ENCODE measurements at regions not wholly inside any gene's neighbourhood (a gene's known extent, or its start where the extent isn't known, plus 50 kb on each side); places are given as distances from the start of the nearest gene placed in this dataset.

DNA sequence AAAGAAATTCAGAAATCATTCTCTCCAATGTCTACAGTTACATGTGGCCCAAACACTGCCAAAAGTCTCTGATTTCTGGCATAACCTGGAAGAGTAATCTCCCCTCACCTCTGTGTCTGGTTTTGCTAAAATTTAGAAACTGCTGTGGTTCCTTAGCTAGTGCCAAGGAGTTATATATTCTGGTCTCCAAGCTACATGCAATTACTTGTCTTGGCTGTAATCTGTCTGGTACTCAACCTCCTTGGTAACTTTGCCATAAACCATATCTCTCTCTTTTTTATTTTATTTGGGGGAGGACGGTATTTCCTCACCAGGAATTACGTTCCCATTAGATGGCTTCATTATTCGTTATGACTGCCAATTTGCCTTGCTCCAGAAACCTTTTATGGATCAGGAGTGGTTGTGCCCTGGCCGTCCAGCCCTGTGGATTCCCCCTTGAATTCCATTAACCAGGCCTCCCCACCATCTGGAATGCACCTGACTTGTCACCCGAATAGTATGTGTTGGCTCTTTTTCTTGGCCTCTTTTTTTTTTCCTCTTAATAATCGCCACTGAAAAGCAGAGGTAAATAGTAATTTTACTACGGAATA is 400.0 kb downstream of the CD83 start (continued):
- TF ChIP-seq, protein P1, sequence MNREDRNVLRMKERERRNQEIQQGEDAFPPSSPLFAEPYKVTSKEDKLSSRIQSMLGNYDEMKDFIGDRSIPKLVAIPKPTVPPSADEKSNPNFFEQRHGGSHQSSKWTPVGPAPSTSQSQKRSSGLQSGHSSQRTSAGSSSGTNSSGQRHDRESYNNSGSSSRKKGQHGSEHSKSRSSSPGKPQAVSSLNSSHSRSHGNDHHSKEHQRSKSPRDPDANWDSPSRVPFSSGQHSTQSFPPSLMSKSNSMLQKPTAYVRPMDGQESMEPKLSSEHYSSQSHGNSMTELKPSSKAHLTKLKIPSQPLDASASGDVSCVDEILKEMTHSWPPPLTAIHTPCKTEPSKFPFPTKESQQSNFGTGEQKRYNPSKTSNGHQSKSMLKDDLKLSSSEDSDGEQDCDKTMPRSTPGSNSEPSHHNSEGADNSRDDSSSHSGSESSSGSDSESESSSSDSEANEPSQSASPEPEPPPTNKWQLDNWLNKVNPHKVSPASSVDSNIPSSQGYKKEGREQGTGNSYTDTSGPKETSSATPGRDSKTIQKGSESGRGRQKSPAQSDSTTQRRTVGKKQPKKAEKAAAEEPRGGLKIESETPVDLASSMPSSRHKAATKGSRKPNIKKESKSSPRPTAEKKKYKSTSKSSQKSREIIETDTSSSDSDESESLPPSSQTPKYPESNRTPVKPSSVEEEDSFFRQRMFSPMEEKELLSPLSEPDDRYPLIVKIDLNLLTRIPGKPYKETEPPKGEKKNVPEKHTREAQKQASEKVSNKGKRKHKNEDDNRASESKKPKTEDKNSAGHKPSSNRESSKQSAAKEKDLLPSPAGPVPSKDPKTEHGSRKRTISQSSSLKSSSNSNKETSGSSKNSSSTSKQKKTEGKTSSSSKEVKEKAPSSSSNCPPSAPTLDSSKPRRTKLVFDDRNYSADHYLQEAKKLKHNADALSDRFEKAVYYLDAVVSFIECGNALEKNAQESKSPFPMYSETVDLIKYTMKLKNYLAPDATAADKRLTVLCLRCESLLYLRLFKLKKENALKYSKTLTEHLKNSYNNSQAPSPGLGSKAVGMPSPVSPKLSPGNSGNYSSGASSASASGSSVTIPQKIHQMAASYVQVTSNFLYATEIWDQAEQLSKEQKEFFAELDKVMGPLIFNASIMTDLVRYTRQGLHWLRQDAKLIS (CRISPR knock-in tag; IDR thresholded peaks at IDR 0.05; ENCODE audit: borderline replicate concordance), result no peak
- TF ChIP-seq, protein P2, sequence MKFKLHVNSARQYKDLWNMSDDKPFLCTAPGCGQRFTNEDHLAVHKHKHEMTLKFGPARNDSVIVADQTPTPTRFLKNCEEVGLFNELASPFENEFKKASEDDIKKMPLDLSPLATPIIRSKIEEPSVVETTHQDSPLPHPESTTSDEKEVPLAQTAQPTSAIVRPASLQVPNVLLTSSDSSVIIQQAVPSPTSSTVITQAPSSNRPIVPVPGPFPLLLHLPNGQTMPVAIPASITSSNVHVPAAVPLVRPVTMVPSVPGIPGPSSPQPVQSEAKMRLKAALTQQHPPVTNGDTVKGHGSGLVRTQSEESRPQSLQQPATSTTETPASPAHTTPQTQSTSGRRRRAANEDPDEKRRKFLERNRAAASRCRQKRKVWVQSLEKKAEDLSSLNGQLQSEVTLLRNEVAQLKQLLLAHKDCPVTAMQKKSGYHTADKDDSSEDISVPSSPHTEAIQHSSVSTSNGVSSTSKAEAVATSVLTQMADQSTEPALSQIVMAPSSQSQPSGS (CRISPR knock-in tag; IDR thresholded peaks at IDR 0.05; ENCODE audit: borderline replicate concordance, low read depth), result no peak
- TF ChIP-seq HMGA2 (CRISPR knock-in tag; IDR thresholded peaks at IDR 0.05) (no peak), IRF2 (CRISPR knock-in tag; IDR thresholded peaks at IDR 0.05; ENCODE audit: borderline replicate concordance, low read depth) (no peak), NR1H2 (CRISPR knock-in tag; IDR thresholded peaks at IDR 0.05) (no peak), ZNF121 (CRISPR knock-in tag; IDR thresholded peaks at IDR 0.05) (no peak), CREM (CRISPR knock-in tag; IDR thresholded peaks at IDR 0.05) (no peak), ZNF416 (CRISPR knock-in tag; IDR thresholded peaks at IDR 0.05) (no peak), ATF1 (CRISPR knock-in tag; IDR thresholded peaks at IDR 0.05) (no peak), NFE2L1 (CRISPR knock-in tag; IDR thresholded peaks at IDR 0.05) (no peak)
- TF ChIP-seq, protein P3, sequence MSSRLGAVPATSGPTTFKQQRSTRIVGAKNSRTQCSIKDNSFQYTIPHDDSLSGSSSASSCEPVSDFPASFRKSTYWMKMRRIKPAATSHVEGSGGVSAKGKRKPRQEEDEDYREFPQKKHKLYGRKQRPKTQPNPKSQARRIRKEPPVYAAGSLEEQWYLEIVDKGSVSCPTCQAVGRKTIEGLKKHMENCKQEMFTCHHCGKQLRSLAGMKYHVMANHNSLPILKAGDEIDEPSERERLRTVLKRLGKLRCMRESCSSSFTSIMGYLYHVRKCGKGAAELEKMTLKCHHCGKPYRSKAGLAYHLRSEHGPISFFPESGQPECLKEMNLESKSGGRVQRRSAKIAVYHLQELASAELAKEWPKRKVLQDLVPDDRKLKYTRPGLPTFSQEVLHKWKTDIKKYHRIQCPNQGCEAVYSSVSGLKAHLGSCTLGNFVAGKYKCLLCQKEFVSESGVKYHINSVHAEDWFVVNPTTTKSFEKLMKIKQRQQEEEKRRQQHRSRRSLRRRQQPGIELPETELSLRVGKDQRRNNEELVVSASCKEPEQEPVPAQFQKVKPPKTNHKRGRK (CRISPR knock-in tag; IDR thresholded peaks at IDR 0.05; ENCODE audit: borderline replicate concordance), result no peak

DNA sequence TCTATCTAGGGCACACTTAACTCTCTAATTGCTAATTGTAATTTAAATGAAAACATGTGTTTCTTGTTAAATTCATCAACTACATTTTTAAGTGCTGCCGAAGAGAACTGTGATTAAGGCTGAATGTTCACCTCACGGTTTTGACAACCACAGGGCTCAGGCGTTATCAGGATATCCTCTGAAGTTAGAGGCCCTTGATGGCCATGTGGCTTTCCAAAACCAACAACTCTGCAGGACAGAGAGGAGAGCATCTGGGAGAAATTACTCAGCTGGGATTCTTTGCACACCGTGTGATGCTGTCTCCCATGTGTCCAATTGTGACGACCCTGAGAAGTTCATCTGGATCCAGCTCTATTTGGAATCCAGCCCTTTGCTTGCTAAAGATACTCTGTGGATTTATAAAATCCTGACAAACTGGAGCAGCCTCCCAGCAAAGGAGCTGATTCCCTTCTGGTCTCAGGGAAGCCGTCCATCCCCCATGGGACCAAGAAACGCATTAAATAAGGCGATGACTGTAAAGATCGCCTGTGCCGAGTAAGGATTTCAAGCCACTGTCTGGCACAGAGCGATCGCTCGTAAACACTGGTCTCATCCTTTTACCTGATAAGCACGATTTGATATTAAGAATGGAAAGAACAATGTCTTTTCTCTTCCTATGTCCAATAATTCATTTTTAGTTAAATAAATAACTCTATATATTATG is 401.1 kb downstream of the CD83 start:
- H3K9me3 Mint-ChIP-seq, result peaks cover 15% of the 10 kb centered on the region
- CTCF ChIA-PET, result no interaction called here
- H3K4me1 Mint-ChIP-seq, result peaks cover 13% of the 10 kb centered on the region
- no peak for ATAC-seq
- POLR2A ChIA-PET, result interaction anchor here (0.6 kb wide), 1 partner anchor 20 kb away, joined by 18 read pairs; no protein-coding TSS in a partner anchor
- no peaks in the 10 kb centered on the region for H3K27me3 Mint-ChIP-seq (ENCODE audit: low read depth)
- peaks cover 7% of the 10 kb centered on the region for H3K36me3 Mint-ChIP-seq
- DNase-seq (ENCODE audit: low spot score), result no peak
- no peak overlapping the region for H3K4me3 Mint-ChIP-seq
- no peak overlapping the region for H3K27ac Mint-ChIP-seq
- TF ChIP-seq IRF2 (CRISPR knock-in tag; IDR thresholded peaks at IDR 0.05; ENCODE audit: borderline replicate concordance, low read depth) (no peak), TP53 (CRISPR knock-in tag; IDR thresholded peaks at IDR 0.05) (no peak), JUN (CRISPR knock-in tag; IDR thresholded peaks at IDR 0.05) (no peak), RELA (CRISPR knock-in tag; IDR thresholded peaks at IDR 0.05; ENCODE audit: borderline replicate concordance) (no peak), NR1H2 (CRISPR knock-in tag; IDR thresholded peaks at IDR 0.05) (no peak), ATF1 (CRISPR knock-in tag; IDR thresholded peaks at IDR 0.05) (no peak), MYBL2 (CRISPR knock-in tag; IDR thresholded peaks at IDR 0.05) (no peak), EMX1 (CRISPR knock-in tag; IDR thresholded peaks at IDR 0.05) (no peak), ZNF396 (CRISPR knock-in tag; IDR thresholded peaks at IDR 0.05; ENCODE audit: borderline replicate concordance) (no peak), ZNF317 (CRISPR knock-in tag; IDR thresholded peaks at IDR 0.05; ENCODE audit: borderline replicate concordance, low read depth) (no peak)
- TF ChIP-seq, protein P4, sequence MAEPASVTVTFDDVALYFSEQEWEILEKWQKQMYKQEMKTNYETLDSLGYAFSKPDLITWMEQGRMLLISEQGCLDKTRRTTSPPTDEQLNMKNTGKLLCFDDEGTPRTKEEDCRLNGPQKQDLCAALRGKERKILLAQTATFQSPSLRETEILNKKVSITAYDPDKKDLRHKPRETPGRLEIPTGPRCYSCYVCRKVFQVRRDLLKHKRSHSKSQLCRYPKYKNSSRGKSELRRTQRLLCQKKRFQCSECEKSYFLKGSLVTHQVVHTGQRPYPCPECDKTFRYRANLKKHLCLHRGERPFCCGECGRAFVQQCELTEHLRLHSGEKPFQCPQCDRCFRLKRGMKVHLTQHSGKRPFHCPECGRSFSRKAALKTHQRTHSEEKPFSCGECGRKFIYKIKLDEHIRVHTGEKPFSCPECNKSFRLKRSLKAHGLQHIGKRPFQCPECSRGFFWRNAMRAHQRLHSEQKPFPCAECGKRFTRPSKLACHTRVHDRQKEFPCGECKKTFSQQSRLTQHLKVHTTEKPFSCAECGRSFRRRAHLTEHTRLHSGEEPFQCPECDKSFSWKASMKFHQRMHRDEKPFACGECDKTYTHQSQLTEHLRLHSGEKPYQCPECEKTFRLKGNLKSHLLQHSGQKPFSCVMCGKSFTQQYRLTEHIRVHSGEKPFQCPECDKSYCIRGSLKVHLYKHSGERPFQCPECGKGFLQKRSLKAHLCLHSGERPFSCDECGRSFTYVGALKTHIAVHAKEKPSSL (CRISPR knock-in tag; conservative IDR thresholded peaks at IDR 0.05), result no peak
- TF ChIP-seq, protein P5, sequence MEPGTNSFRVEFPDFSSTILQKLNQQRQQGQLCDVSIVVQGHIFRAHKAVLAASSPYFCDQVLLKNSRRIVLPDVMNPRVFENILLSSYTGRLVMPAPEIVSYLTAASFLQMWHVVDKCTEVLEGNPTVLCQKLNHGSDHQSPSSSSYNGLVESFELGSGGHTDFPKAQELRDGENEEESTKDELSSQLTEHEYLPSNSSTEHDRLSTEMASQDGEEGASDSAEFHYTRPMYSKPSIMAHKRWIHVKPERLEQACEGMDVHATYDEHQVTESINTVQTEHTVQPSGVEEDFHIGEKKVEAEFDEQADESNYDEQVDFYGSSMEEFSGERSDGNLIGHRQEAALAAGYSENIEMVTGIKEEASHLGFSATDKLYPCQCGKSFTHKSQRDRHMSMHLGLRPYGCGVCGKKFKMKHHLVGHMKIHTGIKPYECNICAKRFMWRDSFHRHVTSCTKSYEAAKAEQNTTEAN (CRISPR knock-in tag; IDR thresholded peaks at IDR 0.05), result no peak
- TF ChIP-seq, protein P6, sequence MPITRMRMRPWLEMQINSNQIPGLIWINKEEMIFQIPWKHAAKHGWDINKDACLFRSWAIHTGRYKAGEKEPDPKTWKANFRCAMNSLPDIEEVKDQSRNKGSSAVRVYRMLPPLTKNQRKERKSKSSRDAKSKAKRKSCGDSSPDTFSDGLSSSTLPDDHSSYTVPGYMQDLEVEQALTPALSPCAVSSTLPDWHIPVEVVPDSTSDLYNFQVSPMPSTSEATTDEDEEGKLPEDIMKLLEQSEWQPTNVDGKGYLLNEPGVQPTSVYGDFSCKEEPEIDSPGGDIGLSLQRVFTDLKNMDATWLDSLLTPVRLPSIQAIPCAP (CRISPR knock-in tag; IDR thresholded peaks at IDR 0.05), result no peak
- TF ChIP-seq, protein P7, sequence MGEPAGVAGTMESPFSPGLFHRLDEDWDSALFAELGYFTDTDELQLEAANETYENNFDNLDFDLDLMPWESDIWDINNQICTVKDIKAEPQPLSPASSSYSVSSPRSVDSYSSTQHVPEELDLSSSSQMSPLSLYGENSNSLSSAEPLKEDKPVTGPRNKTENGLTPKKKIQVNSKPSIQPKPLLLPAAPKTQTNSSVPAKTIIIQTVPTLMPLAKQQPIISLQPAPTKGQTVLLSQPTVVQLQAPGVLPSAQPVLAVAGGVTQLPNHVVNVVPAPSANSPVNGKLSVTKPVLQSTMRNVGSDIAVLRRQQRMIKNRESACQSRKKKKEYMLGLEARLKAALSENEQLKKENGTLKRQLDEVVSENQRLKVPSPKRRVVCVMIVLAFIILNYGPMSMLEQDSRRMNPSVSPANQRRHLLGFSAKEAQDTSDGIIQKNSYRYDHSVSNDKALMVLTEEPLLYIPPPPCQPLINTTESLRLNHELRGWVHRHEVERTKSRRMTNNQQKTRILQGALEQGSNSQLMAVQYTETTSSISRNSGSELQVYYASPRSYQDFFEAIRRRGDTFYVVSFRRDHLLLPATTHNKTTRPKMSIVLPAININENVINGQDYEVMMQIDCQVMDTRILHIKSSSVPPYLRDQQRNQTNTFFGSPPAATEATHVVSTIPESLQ (CRISPR knock-in tag; IDR thresholded peaks at IDR 0.05), result no peak
